ENCODE measurements at regions not wholly inside any gene's neighbourhood (a gene's known extent, or its start where the extent isn't known, plus 50 kb on each side); places are given as distances from the start of the nearest gene placed in this dataset.
A peak's percentile ranks its signal among the peaks of the same experiment; 100 is the strongest.

DNA sequence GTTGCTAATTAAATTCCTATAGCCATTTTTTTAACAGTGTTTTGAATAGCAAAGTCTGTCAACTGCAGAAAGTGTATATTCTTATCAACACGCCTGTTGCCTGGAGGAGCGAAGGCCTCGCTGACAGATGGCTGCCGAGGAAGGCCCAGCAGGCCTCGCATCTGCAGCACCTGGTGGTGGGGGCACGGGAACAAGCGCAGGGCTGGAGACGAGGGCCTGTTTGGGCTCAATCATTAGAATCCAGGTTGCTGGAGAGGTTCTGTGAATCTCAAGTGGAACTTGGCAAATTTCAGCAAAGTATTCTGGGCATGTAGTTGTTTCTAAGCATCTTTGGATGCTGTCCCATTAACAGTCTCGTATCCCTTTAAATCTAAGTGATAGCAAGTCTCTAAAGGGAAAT, 66.1 kb upstream of the FAM204A start:
- no peak for DNase-seq

GRCh38 chr10:118407777-118408176, 65.7 kb upstream of the FAM204A start:
- no peak for DNase-seq

- DNase-seq = no peak
Observed at GRCh38 chr10:118407026-118407425, 64.9 kb upstream of the FAM204A start.

- no peak for DNase-seq
Observed at GRCh38 chr10:118405928-118406327, 63.8 kb upstream of the FAM204A start.

GRCh38 chr10:118403967-118404366, 61.8 kb upstream of the FAM204A start:
- no peak for DNase-seq

DNA sequence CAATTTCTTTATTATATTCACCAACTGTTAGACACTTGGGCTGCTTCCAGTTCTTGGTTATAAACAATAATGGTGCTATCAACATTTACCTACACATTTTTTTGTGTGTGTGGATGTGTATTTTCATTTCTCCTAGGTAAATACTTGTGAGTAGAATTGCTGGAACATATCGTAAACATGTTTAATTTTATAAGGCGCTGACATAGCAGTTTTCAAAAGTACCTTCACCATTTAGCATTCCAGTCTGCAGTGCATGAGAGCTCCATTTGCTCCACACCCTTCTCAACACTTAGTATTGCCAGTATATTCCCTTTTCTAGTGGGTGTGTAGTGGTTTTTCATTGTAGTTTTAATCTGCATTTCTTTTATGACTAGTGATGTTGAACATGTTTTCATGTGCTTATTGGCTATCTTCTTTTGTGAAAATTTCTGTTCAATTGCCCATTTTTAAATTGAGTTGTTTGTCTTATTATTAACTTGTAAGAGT, 59.6 kb upstream of the FAM204A start:
- no peak for DNase-seq

- no peak for DNase-seq
Observed at GRCh38 chr10:118397391-118397790, 55.3 kb upstream of the FAM204A start.

GRCh38 chr10:118395947-118396346, 53.8 kb upstream of the FAM204A start:
- no peak for DNase-seq

- DNase-seq = peak; percentile 68
Observed at GRCh38 chr10:118394301-118395200, 52.4 kb upstream of the FAM204A start.

- DNase-seq = no peak
Observed at GRCh38 chr10:118392761-118393160, 50.6 kb upstream of the FAM204A start.

All from MV-4-11 (cell line).